Activated CD4-positive, alpha-beta T cell treated with anti-CD3 and anti-CD28 coated beads, Interleukin-2, Interleukin-6, amounts not matched to agents 100 ng/mL and 50 ng/mL, durations not matched to agents 16 hours and 8 hours (primary cell): ENCODE measurements at regions not wholly inside any gene's neighbourhood (a gene's known extent, or its start where the extent isn't known, plus 50 kb on each side); places are given as distances from the start of the nearest gene placed in this dataset.

ENCODE experiments used
- DNase-seq: peaks from one replicate; pipeline ENCODE4 v3.0.0-alpha.2; 2020

- DNase-seq = no peak
These were observed 136.5 kb upstream of the GJB5 start for GRCh38 chr1:34618381-34618780.

GRCh38 chr1:34619256-34619655 is 135.6 kb upstream of the GJB5 start:
- no peak for DNase-seq

DNA sequence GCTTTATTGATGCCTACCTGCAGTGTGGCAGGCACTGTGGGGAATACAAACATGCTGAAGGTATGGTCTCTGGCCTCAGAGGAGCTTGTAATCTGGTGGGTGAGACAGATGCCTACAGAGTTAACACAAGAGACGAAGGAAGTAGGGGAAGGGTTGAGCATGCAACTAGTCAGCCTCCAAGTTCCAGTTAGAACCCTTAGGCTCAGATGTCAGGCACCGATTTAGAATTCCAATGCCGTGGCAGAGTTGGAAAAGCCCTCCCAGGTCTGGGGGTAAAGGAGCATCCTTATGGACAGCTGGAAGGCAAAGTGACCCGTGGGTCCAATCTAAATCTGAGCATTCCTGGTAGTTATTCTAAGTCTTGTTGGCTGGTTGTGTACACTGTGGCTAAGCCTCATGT is 132.9 kb upstream of the GJB5 start:
- DNase-seq = no peak

DNA sequence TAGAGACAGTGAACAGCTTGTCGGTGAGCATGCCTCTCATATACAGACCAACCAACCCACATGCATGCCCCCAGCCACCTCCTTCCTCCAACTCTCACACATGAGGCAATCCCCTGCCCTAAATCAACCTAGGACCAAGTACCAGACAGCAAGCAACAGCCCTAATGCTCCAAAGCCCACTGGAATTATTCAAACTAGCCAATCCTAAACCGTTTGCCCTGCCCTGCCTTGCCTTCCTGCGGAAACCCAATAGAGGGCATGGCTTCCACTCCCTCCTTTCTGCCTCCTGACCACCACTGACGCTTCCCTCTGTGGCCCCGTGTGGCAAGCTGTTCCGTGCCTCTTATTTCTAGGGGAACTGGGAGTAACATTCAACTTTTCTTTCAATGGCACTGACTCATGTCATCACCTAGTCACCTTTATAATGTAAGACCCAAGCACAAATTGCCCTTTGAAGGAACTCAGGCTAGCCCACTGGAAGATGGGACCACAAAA is 129.3 kb upstream of the GJB5 start:
- DNase-seq = no peak

- DNase-seq = no peak
These were observed 127.2 kb upstream of the GJB5 start for GRCh38 chr1:34627465-34628240.

DNA sequence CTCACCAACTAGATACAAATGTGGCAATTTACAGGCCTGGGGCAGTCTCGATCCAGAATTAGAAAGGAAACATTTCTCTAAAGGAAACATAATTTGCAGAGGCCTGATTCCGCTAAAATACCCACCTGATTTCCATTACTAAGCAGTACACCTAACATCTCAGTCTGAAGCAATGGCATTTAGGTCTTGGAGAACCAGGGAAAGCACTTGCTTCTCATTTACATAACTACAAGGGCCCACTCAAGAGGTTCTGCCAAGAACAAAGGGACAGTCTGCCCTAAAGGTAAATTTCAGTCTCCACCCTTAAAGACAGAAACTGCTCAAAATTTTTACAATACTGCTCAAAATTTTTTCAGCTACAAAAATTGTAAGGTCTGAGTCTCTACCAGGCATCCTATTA is 123.7 kb upstream of the GJB5 start:
- no peak for DNase-seq

GRCh38 chr1:34639701-34640100 is 115.1 kb upstream of the GJB5 start:
- no peak for DNase-seq

DNA sequence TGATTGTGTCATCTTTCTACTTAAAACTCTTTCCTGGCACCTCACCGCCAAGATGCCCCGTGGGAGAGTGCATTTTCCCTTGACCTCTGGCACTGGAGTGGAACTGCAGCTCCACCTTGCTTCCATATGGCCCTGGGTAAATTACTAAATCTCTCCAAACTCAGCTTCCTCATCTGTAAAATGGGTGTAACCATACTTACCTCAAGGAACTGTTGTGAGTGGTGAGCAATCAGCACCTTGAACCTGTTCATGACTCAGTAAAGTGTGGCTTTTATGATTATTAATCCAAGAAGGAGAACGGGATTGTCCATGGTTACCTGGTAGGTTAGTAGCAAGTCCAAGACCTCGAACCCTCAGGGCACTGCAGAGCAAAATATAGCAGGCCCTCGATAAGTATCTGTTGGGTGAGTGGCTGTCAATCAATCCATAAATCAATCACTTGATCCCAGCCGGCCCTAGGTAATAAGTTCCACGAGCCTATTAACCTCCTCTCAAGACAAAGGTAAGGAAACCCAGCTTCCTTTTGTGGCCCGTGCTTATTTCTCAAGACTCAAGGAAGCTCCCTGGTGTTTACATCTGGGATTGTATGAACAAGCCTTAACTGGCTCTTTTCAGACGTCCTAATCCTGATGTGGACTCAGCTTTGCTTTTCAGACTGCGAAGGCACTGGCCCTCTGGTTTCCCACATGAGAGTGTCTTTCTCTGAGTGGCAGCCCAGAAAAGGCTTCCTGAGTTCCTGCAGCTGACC is 114.0 kb upstream of the GJB5 start:
- no peak for DNase-seq

- no peak for DNase-seq
These were observed 112.2 kb upstream of the GJB5 start for GRCh38 chr1:34642679-34643078.

- DNase-seq = no peak
These were observed 109.6 kb upstream of the GJB5 start for GRCh38 chr1:34645109-34645688.

GRCh38 chr1:34645919-34646318 is 108.9 kb upstream of the GJB5 start:
- no peak for DNase-seq

- no peak for DNase-seq
These were observed 106.3 kb upstream of the GJB5 start for GRCh38 chr1:34648501-34648900.

DNA sequence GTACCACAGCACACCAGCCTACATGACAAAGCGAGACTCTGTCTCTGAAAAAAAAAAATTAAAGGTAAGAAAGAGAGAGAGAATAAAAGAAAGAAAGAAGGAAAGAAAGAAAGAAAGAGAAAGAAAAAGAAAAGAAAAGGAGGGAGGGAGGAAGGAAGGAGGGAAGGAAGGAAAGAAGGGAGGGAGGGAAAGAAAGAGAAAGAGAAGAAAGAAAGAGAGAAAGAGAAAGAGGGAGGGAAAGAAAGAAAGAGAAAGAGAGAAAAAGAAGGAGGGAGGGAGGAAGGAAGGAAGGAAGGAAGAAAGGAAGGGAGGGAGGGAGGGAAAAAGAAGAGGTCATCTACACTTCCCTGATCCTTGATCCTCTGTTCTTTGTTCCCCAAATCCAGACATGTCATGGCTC is 104.8 kb upstream of the GJB5 start:
- DNase-seq = no peak

- DNase-seq = no peak
These were observed 104.0 kb upstream of the GJB5 start for GRCh38 chr1:34650800-34651199.

DNA sequence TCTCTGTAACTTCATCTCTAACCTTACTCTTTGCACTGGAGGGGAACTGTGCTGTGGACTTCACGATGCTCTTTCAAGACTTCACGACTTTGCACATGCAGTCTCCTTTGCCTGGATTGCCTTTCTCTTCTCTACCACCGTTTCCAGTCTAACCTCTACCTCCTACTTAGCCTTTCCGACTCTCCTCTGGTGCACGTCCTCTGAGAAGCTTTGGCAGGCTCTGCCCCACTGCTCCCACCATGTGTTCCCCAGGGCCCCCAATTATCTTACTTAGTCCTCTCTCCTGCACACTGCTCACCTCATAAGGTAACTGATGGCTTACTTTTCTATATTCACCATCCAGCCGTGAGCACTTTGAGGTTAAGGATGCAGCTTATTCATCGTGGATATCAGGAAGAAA is 101.7 kb upstream of the GJB5 start:
- no peak for DNase-seq

DNA sequence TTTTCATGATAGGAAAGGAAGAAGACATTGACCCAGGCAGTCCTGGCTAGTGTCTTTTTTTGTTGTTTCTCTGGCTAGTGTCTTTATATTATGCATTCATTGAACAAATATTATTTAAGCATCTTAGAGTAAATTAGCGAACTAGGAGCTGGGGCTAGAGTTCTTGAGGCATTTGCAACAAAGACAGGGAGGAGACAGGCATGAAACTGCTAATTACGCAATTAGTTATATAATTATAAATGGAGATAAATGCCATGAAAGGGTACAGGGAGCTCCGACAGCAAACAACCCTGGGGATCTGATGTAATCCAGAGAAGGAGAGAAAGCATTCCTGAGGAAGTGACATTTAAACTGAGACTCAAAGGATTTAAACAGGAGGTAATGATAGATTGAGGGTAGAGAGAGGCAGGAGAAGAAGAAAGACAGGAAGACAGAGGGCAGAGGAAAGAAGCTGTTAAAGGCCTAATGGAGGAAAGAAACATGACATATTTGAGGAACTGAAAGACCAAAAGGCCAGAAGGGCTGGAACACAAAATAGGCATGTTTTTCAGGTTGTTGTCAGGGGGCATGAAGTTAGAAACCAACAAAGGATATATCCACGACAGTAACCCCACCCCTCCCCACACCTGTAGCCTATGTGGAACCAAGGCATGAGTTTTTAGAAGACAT is 99.5 kb upstream of the GJB5 start:
- DNase-seq = no peak

DNA sequence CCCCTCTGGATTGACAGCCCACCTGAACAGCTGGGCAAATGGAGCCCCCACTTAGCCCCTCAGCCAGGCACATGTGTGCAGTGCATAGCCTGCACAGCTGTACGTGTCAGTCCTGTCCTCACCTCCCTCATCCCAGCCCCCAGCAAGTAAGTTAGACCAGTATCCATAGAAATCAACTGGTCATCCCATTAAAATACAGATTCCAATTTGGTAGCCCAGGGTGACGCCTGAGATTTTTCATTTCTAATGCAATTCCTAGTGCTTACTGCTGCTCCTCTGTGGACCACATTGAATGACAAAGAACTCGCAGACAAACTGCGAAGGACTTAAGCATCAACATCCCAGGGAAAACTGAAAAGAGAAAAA is 99.0 kb upstream of the GJB5 start:
- no peak for DNase-seq

GRCh38 chr1:34656299-34656698 is 98.5 kb upstream of the GJB5 start:
- DNase-seq = no peak

GRCh38 chr1:34656731-34657130 is 98.1 kb upstream of the GJB5 start:
- no peak for DNase-seq

GRCh38 chr1:34657266-34657665 is 97.6 kb upstream of the GJB5 start:
- no peak for DNase-seq

GRCh38 chr1:34657849-34658248 is 97.0 kb upstream of the GJB5 start:
- no peak for DNase-seq

DNA sequence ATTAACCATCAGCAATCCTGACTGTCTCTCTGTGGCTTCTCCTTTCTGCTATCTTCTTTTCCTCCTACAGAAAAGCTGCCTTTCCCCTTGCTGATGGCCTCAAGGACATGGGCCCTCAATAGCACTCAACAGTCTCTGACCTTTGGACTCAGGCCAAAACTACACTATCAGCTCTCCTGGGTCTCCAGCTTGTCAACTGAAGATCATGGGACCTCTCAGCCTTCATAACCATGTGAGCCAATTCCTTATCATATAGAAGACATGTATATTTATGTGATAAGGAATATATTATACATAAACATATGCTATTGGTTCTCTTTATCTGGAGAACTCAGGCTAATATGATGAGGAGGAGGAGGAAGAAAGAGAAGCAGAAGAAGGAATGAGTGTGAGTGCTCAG is 91.8 kb upstream of the GJB5 start:
- DNase-seq = no peak

- DNase-seq = no peak
These were observed 86.8 kb upstream of the GJB5 start for GRCh38 chr1:34668063-34668462.

- DNase-seq = no peak
These were observed 83.9 kb upstream of the GJB5 start for GRCh38 chr1:34670982-34671381.
